ENCODE measurements at regions not wholly inside any gene's neighbourhood (a gene's known extent, or its start where the extent isn't known, plus 50 kb on each side); places are given as distances from the start of the nearest gene placed in this dataset.

DNA sequence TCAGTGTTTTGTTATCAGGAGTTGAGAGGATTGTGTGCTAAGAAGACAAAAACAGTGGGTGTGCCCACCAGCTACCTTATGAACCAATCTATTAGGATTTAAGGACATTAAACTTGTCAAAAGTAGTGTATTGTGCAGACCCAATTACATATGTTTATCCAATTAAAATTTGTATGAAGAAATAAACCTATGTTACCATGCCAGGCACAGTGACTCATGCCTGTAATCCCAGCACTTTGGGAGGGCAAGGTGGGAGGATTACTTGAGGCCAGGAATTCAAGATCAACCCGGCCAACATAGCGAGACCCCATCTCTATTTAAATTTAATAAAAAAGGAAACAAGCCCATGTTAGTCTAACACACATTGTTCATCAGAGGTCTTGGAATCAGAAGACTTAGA lies 162.2 kb downstream of the IRS1 start:
- Histone ChIP-seq H3K9ac (ENCODE audit: insufficient read length, low read depth) (no peak overlapping the region), H3K36me3 (ENCODE audit: insufficient read depth, insufficient read length, low read length) (no peaks in the 10 kb centered on the region), H3K4me1 (ENCODE audit: insufficient read depth, insufficient read length) (no peaks in the 10 kb centered on the region), H3K9me3 (ENCODE audit: insufficient read depth, low read length) (no peaks in the 10 kb centered on the region), H3K4me3 (ENCODE audit: insufficient read length, low read depth) (no peak overlapping the region), H3K27me3 (ENCODE audit: insufficient read depth, insufficient read length) (no peaks in the 10 kb centered on the region)
- no peak for DNase-seq (ENCODE audit: low read depth, low spot score)
- no peak for TF ChIP-seq ZNF274 (IDR thresholded peaks at IDR 0.05; ENCODE audit: low read depth, low read length)
- TF ChIP-seq YY1 (IDR thresholded peaks at IDR 0.05; ENCODE audit: insufficient read depth, insufficient read length): no peak

DNA sequence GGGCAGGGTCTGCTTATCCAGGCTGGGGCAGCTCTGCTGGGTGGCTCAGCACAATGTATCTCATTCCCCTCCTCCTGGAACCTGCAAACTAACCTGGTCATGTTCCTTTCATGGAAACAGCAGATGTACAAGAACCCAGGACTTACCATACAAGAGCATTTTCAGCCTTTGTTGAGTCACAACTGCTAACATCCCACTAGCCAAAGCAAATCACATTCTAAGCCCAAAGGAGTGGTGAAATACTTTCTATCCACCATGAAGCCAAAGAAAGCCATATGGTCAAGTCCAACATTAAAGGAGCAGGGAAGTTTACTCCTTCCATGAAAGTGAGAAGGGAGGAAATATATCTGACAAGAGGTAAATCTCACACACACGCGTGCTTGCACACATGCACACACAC lies 163.0 kb downstream of the IRS1 start:
- Histone ChIP-seq H3K36me3 (ENCODE audit: insufficient read depth, insufficient read length, low read length) (no peaks in the 10 kb centered on the region), H3K4me3 (ENCODE audit: insufficient read length, low read depth) (no peak overlapping the region), H3K9me3 (ENCODE audit: insufficient read depth, low read length) (no peaks in the 10 kb centered on the region), H3K9ac (ENCODE audit: insufficient read length, low read depth) (no peak overlapping the region), H3K4me1 (ENCODE audit: insufficient read depth, insufficient read length) (no peaks in the 10 kb centered on the region), H3K27me3 (ENCODE audit: insufficient read depth, insufficient read length) (no peaks in the 10 kb centered on the region)
- TF ChIP-seq SUZ12 (IDR thresholded peaks at IDR 0.05; ENCODE audit: extremely low read depth, insufficient read depth, insufficient read length): no peak
- TF ChIP-seq ZNF274 (IDR thresholded peaks at IDR 0.05; ENCODE audit: low read depth, low read length): no peak
- no peak for TF ChIP-seq YY1 (IDR thresholded peaks at IDR 0.05; ENCODE audit: insufficient read depth, insufficient read length)
- DNase-seq (ENCODE audit: low read depth, low spot score): no peak

DNA sequence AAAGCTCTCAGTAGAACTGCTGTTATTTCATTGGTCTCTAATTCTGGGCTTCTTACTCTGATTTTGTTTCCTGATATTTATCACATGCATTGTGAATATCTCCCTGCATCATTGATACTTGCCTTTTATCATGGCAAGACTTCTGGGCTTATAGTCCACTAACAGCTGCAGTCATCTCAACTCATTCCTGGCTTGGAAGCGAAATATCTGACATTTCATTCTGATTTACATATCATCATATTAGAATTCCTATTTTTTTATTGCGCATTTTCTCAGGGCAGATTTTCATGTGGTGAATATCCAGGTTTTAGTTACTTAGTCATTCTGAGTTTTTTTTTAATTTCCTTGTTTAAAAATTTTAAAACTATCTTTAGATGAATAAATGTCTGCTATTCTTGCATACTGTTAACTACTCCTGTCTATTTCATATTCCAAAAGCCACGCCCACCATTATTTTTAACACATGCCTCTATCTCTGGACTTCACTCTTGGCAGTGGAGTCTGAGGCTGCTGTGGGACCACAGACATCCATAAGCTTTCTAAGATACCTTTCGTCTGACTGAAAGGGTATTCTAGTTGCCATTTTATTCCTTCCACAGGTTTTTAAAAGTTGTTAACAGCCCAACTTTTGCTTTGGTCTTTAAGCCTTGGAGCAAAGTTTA lies 164.5 kb downstream of the IRS1 start:
- Histone ChIP-seq H3K4me1 (ENCODE audit: insufficient read depth, insufficient read length) (no peaks in the 10 kb centered on the region), H3K4me3 (ENCODE audit: insufficient read length, low read depth) (no peak overlapping the region), H3K27me3 (ENCODE audit: insufficient read depth, insufficient read length) (no peaks in the 10 kb centered on the region), H3K36me3 (ENCODE audit: insufficient read depth, insufficient read length, low read length) (no peaks in the 10 kb centered on the region), H3K9me3 (ENCODE audit: insufficient read depth, low read length) (no peaks in the 10 kb centered on the region), H3K9ac (ENCODE audit: insufficient read length, low read depth) (no peak overlapping the region)
- no peak for DNase-seq (ENCODE audit: low read depth, low spot score)
- TF ChIP-seq YY1 (IDR thresholded peaks at IDR 0.05; ENCODE audit: insufficient read depth, insufficient read length) (no peak), SUZ12 (IDR thresholded peaks at IDR 0.05; ENCODE audit: extremely low read depth, insufficient read depth, insufficient read length) (no peak), ZNF274 (IDR thresholded peaks at IDR 0.05; ENCODE audit: low read depth, low read length) (no peak)

DNA sequence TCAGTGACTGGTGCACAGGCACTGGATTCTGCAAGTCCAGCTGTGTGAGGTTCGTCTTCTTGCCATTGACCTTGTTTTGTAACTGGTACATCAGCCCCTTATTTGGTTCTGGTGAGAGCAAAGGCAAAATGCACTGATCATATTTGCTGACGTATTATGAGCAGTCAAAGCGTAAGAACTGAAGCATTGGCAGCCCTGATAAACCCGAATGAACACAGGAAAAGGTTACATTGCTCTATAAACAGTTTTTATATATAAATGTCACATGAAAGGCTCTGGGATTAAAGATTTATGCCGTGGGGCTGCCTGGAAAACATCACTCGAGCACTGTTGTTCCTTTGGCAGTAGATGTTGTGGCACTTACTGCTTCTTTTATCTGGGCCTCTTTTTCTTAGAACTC lies 167.9 kb downstream of the IRS1 start:
- Histone ChIP-seq H3K9me3 (ENCODE audit: insufficient read depth, low read length) (no peaks in the 10 kb centered on the region), H3K9ac (ENCODE audit: insufficient read length, low read depth) (no peak overlapping the region), H3K4me1 (ENCODE audit: insufficient read depth, insufficient read length) (no peaks in the 10 kb centered on the region), H3K36me3 (ENCODE audit: insufficient read depth, insufficient read length, low read length) (no peaks in the 10 kb centered on the region), H3K27me3 (ENCODE audit: insufficient read depth, insufficient read length) (no peaks in the 10 kb centered on the region), H3K4me3 (ENCODE audit: insufficient read length, low read depth) (no peak overlapping the region)
- no peak for DNase-seq (ENCODE audit: low read depth, low spot score)
- TF ChIP-seq ZNF274 (IDR thresholded peaks at IDR 0.05; ENCODE audit: low read depth, low read length) (no peak), SUZ12 (IDR thresholded peaks at IDR 0.05; ENCODE audit: extremely low read depth, insufficient read depth, insufficient read length) (no peak), YY1 (IDR thresholded peaks at IDR 0.05; ENCODE audit: insufficient read depth, insufficient read length) (no peak)

DNA sequence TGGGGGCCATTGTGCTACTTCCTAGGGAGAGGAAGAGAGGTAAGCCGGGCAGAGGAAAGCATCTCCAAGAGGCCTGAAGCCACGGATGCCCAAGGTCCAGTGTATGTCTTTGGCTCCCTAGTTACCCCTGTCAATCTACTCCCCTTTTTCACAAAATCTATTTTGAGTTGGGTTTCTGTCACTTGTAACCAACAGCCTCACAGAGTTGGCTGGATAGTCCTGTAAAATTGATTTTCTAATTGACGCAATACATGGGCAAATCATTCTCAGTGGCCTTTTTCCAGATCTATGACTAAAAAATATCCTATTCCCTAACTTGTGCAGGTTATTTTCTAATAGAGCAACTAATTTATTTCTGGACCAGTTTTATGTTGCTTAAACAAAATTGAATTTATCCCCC lies 168.4 kb downstream of the IRS1 start:
- Histone ChIP-seq H3K36me3 (ENCODE audit: insufficient read depth, insufficient read length, low read length) (no peaks in the 10 kb centered on the region), H3K9ac (ENCODE audit: insufficient read length, low read depth) (no peak overlapping the region), H3K4me1 (ENCODE audit: insufficient read depth, insufficient read length) (no peaks in the 10 kb centered on the region), H3K27me3 (ENCODE audit: insufficient read depth, insufficient read length) (no peaks in the 10 kb centered on the region), H3K9me3 (ENCODE audit: insufficient read depth, low read length) (no peaks in the 10 kb centered on the region), H3K4me3 (ENCODE audit: insufficient read length, low read depth) (no peak overlapping the region)
- no peak for DNase-seq (ENCODE audit: low read depth, low spot score)
- TF ChIP-seq YY1 (IDR thresholded peaks at IDR 0.05; ENCODE audit: insufficient read depth, insufficient read length) (no peak), SUZ12 (IDR thresholded peaks at IDR 0.05; ENCODE audit: extremely low read depth, insufficient read depth, insufficient read length) (no peak), ZNF274 (IDR thresholded peaks at IDR 0.05; ENCODE audit: low read depth, low read length) (no peak)

DNA sequence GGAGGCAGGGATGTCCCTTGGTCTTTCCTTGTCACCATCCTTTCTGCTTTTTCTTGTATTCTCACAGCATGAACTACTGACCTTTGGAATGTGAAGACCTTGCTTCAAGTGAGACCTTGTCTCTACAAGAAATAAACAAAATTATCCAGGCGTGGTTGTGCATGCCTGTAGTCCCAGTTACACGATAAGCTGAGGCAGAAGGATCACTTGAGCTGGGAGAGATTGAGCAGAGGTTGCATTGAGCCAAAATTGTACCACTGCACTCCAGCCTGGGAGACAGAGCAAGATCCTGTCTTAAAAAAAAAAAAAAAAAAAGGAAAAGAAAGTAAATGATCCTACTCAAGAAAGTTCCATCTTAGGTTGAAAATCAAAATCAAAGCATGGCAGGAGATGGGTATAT lies 173.7 kb downstream of the IRS1 start:
- H3K27me3 ChIP-seq (ENCODE audit: insufficient read depth, insufficient read length): no peaks in the 10 kb centered on the region
- TF ChIP-seq ZNF274 (IDR thresholded peaks at IDR 0.05; ENCODE audit: low read depth, low read length): no peak
- TF ChIP-seq YY1 (IDR thresholded peaks at IDR 0.05; ENCODE audit: insufficient read depth, insufficient read length): no peak
- no peak for TF ChIP-seq SUZ12 (IDR thresholded peaks at IDR 0.05; ENCODE audit: extremely low read depth, insufficient read depth, insufficient read length)
- H3K4me3 ChIP-seq (ENCODE audit: insufficient read length, low read depth): no peak overlapping the region
- H3K4me1 ChIP-seq (ENCODE audit: insufficient read depth, insufficient read length): no peaks in the 10 kb centered on the region
- no peaks in the 10 kb centered on the region for H3K36me3 ChIP-seq (ENCODE audit: insufficient read depth, insufficient read length, low read length)
- no peak for DNase-seq (ENCODE audit: low read depth, low spot score)
- H3K9ac ChIP-seq (ENCODE audit: insufficient read length, low read depth): no peak overlapping the region
- H3K9me3 ChIP-seq (ENCODE audit: insufficient read depth, low read length): peaks cover 6% of the 10 kb centered on the region; the same call in 1 of the 2 replicates

DNA sequence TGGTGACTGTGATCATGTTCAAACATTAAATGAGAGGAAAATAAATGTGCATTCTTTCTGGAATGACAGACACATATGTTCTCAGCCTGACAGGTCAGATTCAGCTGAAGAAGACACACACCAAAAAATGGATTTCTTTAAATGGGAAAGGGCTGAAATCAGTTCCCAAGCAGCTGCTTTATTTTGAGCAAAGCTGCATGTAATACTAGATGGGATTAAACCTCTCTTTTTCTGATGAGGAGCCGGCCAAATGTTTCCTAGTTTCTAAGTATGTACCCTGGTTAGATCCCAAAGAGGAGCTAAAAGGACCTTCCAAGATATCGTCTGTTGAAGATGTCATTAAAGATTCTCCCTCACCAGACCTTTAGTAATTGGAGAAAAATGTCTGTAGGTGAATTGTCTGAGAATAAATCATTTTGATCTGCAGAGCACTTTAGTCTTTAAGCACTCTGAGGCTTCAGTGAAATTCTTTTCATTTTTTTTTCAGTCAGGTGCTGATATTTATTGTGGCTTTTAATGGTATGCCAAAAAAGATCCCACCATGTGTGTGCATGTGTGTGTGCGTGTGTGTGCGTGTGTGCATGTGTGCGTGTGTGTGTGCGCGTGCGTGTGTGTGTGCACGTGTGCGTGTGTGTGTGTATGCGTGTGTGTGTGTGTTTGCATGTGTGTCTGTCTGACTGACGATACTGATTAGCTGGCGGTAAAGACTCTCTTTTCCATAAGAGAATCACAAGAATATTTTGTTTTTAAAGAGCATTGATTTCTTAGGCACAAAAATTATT lies 175.8 kb downstream of the IRS1 start:
- H3K27me3 ChIP-seq (ENCODE audit: insufficient read depth, insufficient read length): no peaks in the 10 kb centered on the region
- no peak for DNase-seq (ENCODE audit: low read depth, low spot score)
- TF ChIP-seq SUZ12 (IDR thresholded peaks at IDR 0.05; ENCODE audit: extremely low read depth, insufficient read depth, insufficient read length): no peak
- TF ChIP-seq ZNF274 (IDR thresholded peaks at IDR 0.05; ENCODE audit: low read depth, low read length): no peak
- no peak for TF ChIP-seq YY1 (IDR thresholded peaks at IDR 0.05; ENCODE audit: insufficient read depth, insufficient read length)

More for the DNA sequence above, 175.8 kb downstream of the IRS1 start:
- no peak overlapping the region for H3K4me3 ChIP-seq (ENCODE audit: insufficient read length, low read depth)
- no peaks in the 10 kb centered on the region for H3K36me3 ChIP-seq (ENCODE audit: insufficient read depth, insufficient read length, low read length)
- H3K9me3 ChIP-seq (ENCODE audit: insufficient read depth, low read length): peaks cover 6% of the 10 kb centered on the region; the same call in 1 of the 2 replicates
- H3K9ac ChIP-seq (ENCODE audit: insufficient read length, low read depth): no peak overlapping the region
- H3K4me1 ChIP-seq (ENCODE audit: insufficient read depth, insufficient read length): no peaks in the 10 kb centered on the region
